NOMO-1 treated with dmso at 0.1 percent for 144 hours (cell line): ENCODE measurements at regions not wholly inside any gene's neighbourhood (a gene's known extent, or its start where the extent isn't known, plus 50 kb on each side); places are given as distances from the start of the nearest gene placed in this dataset.
"Not testable (repeated sequence)": the region's sequence is repeated elsewhere in the genome, so short reads cannot be mapped to it uniquely, and the experiment has no call there.

Experiments
- DNase-seq: peaks from one replicate; lab custom pipeline; 2025; ENCODE audit not compliant: unreplicated experiment; lab: John Stamatoyannopoulos, UW

DNA sequence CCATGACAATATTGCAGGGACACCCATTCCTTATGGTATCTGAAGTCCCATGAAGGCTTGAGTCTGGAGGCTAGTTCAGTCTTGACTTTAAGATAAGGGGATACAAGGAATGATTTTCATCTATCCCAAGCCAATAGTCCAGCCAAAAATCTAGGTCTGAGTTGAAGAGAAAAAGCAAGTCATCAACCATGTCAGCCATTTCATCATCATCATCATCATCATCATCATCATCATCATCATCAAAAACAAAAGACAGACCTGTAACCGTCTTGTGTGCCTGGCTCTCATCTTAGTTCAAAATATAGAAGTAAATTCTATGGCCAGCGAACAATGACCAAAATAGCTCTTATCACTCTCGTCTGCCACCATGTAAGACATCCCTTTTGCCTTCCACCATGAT is 59.5 kb upstream of the FAM90A26 start:
- not testable (repeated sequence) for DNase-seq

DNA sequence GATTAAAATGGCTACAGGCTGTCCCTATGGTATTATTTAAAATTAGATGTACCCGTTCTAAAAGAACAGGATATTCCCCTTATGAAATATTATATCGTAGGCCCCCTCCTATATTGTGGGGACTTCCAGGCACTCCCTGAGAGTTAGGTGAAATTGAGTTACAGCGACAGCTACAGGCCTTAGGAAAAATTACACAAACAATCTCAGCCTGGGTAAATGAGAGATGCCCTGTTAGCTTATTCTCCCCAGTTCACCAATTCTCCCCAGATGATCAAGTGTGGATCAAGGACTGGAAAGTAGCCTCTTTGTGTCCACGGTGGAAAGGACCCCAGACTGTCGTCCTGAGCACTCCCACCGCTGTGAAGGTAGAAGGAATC is 67.1 kb upstream of the FAM90A26 start:
- DNase-seq: not testable (repeated sequence)

DNA sequence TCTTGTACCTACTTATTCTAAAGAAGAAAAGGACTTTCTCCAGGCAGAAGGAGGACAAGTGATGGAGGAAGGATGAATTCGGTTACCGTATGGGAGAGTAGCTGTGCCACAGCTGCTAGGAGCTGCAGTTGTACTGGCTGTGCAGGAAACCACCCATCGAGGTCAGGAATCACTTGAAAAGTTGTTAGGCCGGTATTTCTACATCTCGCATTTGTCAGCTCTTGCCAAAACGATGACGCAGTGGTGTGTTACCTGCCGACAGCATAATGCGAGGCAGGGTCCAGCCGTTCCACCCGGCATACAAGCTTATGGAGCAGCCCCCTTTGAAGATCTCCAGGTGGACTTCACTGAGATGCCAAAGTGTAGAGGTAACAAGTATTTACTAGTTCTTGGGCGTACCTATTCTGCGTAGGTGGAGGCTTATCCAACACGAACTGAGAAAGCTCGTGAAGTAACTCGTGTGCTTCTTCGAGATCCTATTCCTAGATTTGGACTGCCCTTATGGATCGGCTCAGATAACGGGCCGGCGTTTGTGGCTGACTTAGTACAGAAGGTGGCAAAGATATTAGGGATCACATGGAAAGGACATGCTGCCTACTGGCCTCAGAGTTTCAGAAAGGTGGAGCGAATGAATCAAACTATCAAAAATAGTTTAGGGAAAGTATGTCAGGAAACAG is 67.6 kb upstream of the FAM90A26 start:
- DNase-seq: not testable (repeated sequence)

DNA sequence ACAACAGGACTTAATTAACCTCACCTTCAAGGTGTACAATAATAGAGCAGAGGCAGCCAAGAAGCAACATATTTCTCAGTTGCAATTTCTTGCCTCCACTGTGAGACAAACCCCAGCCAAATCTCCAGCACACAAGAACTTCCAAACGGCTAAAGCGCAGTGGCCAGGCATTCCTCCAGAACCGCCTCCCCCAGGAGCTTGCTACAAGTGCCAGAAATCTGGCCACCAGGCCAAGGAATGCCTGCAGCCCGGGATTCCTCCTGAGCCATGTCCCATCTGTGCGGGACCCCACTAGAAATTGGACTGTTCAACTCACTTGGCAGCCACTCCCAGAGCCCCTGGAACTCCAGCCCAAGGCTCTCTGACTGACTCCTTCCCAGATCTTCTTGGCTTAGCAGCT is 73.9 kb upstream of the FAM90A26 start:
- DNase-seq: not testable (repeated sequence)

DNA sequence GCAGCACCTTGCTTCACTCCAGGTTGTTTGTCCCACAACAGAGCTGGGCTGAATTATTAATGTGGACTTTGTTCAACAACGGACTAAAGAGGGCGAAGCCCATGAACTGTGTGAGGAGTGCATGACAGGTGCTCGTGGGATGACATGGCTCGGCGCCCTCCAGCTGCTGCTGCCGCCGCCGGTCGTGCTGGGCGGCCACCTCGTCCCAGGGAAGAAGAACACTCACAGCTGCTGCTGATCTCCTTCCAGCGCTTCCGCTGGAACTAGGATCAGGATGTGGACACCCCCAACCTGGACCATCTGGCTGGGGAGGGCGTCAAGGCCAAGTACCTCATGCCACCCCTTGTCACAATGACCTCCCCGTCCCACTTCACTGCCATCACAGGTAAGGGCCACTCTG is 91.4 kb upstream of the FAM90A26 start:
- not testable (repeated sequence) for DNase-seq

DNA sequence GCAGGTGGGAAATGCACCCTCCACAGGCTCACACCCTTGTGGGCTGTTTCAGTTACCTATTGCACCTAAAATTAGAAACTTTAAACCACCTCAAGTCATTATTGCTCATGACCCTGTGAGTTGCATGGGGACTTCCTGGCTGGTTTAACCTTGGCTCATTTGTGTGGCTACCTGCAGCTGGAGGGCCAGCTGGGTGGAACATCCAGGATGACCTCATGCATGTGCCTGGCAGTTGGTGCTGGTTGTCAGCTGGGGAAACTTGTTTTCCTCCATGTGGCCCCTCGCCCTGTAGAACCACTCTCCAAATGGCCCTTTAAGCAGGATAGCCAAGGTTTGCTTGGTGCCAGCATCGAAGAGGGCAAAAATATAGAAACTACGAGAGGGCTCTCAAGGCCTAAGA is 93.2 kb upstream of the FAM90A26 start:
- not testable (repeated sequence) for DNase-seq

DNA sequence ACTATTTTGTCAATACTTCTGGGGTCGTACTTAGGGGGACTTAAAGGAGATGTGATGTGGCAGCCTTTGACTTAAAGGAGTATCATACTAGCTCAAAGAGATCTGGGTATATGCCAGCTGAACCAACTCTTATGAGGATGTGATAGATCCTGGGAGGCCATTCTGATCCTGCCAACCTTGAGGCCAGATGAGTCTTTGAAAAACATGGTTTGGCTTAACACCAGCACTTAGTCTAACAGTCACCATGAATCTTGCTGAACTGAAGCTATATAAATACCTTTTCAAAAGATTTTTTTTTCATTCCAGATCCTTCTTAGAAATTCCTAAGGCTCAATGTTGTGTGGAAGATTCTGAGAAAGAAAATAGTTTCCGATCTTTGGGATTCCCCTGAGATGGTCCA is 93.7 kb upstream of the FAM90A26 start:
- DNase-seq: not testable (repeated sequence)

DNA sequence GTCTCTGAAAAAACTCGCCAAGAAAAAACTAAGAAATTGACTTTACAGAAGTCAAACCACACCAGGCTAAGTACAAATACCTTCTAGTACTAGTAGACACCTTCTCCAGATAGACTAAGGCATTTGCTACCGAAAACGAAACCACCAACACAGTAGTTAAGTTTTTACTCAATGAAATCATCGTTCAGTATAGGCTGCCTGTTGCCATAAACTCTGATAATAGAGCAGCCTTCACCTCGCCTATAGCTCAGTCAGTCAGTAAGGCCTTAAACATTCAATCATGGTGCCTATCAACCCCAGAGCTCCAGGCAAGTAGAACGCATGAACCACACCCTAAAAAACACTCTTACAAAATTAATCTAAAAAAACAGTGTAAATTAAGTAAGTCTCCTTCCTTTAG is 96.8 kb upstream of the FAM90A26 start:
- DNase-seq: not testable (repeated sequence)

DNA sequence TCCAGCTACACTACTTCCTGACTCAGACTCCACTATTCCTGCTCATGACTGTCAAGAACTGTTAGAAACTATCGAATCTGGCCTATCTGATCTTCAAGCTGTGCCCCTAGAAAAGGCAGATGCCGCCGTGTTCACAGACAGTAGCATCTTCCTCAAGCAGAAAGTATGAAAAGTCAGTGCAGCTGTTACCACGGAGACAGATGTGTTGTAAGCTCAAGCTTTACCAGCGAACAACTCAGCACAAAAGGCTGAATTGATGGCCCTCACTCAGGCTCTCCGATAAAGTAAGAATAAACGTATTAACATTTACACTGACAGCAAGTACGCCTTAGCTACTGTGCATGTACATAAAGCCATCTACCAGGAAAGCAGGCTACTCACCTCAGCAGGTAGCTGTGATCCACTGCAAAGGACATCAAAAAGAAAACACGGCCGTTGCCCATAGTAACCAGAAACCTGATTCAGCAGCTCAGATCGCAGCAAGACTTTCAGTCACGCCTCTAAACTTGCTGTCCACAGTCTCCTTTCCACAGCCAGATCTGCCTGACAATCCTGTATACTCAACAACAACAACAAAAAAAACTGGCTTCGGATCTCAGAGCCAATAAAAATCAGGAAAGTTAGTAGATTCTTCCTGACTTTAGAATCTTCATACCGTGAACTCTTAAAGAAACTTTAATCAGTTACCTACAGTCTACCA is 97.5 kb upstream of the FAM90A26 start:
- not testable (repeated sequence) for DNase-seq

DNA sequence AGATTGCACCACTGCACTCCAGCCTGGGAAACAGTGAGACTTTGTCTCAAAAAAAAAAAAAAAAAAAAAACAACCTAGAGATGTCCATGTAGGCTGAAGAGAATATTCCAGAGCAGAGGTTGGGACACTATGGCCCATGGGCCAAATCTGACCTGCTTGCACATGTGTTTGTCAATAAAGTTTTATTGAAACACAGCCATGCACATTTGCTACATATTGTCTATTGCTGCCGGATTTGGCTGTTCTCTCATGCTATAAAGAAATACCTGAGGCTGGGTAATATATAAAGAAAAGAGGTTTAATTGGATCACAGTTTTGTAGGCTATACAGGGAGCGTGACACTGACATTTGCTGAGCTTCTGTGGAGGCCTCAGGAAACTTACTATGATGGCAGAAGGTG is 102.3 kb upstream of the FAM90A26 start:
- DNase-seq: not testable (repeated sequence)

DNA sequence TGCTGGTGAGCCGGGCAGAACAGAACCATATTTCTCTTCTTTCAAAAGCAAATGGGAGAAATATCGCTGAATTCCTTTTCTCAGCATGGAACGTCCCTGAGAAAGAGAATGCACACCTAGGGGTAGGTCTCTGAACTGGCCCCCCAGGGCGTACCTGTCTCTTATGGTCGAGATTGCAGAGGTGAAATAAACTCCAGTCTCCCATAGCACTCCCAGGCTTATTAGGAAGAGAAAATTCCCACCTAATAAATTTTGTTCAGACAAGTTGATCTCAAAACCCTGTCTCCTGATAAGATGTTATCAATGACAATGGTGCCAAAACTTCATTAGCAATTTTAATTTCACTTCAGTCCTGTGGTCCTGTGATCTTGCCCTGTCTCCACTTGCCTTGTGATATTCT is 106.6 kb upstream of the FAM90A26 start:
- DNase-seq: not testable (repeated sequence)

DNA sequence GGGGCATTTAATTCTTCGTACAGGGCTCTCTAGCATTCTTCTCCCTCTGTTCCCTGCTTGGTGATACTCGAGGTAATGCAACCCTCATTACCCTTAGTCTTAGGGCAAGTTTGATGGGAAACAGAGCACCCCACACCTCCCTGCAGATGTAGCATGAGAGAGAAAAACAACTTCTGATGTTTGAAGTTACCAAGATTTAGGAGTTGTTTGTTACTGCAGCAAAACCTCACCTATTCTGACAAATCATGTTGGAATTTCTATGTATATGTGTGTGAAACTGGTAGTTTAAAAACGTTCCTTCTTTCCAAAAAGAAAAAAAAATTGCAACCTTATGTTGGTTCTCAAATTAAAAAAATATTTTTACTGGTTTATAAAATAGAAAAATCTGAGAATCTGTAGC is 145.3 kb upstream of the FAM90A26 start:
- DNase-seq: not testable (repeated sequence)

DNA sequence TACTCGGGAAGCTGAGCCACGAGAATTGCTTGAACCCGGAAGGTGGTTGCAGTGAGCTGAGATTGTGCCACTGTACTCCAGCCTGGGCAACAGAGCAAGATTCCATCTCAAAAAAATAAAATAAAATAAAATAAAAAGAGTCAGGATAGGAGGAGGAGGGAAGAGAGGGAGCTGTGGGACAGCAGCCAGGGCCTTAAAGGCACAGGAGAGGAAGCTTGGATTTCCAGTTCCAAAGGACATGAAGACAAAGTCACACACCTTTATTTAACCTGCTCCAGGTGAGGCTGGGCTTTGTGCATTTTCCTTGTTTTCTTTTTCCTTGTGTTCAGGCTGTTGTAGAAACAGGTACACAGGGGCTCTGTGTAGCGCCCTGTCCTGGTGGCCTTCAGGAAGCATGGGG is 138.2 kb upstream of the HMX1 start:
- DNase-seq: not testable (repeated sequence)

DNA sequence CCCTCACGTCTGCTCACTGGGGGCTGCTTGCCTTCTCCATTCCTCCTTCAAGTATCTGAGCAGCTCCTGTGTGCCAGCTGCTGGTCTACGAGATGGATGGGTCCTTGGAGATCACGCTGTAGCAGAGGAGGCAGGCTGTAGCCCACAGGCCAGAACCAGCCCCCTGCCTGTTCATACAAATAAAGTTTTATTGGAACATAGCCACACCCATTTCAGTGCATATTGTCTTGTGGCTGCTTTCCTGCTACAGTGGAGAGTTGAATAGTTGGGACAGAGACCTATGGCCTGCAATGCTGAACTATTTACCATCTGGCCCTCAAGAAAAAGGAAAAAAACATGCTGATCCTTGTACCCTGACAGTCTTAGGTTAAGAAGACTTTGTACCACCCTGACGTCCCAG is 136.8 kb upstream of the HMX1 start:
- not testable (repeated sequence) for DNase-seq

DNA sequence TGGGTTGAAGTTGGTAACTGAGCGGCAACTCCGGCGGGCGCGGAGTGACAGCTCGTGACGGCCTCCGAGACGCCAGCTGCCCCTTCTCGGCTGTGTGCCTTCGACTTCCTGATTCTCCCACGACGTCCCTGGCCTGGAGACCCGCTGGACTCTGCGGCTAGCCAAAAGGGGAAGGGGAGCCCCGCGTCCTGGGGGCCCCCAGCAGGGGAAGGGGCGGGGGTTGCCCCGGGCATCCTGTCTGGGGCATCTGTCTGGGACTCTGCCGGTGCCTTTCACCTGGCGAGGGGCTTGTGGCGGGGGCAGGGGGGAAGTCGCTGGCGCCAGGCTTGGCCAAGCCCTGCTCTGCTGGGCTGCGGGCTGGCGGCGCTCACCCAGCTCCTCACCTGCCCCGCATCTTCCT is 129.5 kb upstream of the HMX1 start:
- not testable (repeated sequence) for DNase-seq

DNA sequence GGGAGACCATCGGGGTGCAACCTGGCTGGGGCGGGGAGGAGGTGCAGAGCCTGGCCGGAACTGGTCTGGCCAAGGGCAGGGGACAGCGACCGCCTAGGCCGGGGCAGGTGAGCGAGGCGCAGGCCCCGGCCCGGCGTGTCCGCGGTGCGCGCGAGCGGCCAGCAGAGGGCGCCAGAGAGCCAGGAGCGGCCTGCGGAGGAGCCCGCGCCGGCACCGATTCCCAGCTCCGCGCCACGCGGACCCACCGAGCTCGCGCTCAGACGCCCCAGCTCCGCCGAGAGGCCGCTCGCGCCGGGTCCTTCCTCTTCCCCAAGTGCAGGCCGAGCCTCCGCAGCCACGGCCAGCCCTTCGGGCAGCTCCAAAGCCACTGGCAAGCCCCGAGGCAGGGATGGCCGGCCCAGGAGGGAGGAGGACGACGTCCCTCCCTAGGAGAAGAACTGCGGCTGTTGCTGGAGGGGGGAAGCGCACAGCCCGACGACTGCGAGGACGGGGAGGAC is 128.9 kb upstream of the HMX1 start:
- peak; percentile 16 for DNase-seq

DNA sequence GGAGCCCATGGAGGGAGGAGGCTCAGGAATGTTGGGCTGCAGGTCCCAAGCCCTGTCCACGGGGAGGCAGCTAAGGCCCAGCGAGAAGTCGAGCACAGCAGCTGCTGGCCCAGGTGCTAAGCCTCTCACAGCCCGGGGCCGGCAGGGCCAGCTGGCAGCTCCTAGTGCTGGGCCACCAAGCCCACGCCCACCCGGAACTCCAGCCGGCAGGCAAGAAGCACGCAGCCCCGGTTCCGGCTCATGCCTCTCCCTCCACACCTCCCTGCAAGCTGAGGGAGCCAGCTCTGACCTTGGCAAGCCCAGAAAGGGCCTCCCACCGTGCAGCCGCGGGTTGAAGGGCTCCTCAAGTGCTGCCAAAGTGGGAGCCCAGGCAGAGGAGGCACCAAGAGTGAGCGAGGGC is 121.3 kb upstream of the HMX1 start:
- DNase-seq: not testable (repeated sequence)

DNA sequence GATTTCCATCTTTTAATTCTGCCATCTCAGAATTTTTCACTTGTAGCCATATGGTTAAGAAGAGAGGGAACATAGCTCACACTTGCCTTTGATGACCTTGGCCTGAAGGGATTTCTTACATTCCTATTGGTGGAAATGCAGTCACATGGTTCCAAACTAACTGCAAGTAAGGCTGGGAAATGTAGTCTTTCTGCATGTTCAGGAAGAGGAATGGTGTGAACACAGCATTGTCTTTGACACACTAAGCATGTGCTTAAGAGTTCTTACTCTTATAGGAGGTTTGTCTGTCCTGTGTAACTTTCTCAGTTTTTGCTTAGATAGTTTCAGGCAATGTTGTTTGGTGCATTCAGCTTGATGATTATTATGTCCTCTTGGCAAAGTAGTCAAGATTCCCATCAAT is 119.8 kb upstream of the HMX1 start:
- not testable (repeated sequence) for DNase-seq

DNA sequence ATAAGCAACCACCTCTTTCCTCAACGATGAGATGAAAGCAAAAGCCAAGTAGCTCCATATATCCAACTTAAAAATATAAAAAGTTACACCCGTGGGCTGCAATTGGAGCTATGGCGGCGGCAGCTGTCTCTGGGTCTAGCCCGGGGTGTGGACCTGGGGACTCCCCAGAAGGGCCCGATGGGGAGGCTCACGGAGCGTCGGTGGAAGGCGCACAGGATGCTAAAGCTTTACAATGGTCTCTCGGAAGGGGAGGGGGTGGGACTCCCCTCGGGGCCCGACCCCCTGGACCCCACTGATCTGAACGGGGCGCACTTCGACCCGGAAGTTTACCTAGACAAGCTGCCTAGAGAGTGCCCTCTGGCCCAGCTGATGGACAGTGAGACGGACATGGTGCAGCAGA is 118.7 kb upstream of the HMX1 start:
- not testable (repeated sequence) for DNase-seq

DNA sequence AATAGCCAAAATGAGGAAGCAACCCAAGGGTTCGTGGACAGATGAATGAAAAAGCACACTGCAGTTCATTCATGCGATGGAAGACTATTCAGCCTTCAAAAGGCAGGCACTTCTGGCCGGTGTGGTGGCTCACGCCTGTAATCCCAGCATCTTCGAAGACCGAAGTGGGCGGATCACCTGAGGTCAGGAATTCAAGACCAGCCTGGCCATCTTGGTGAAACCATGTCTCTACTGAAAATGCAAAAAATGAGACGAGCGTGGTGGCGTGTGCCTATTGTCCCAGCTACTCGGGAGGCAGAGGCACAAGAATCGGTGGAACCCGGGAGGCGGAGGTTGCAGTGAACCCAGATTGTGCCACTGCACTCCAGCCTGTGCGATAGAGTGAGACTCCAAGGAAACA is 114.1 kb upstream of the HMX1 start:
- not testable (repeated sequence) for DNase-seq

DNA sequence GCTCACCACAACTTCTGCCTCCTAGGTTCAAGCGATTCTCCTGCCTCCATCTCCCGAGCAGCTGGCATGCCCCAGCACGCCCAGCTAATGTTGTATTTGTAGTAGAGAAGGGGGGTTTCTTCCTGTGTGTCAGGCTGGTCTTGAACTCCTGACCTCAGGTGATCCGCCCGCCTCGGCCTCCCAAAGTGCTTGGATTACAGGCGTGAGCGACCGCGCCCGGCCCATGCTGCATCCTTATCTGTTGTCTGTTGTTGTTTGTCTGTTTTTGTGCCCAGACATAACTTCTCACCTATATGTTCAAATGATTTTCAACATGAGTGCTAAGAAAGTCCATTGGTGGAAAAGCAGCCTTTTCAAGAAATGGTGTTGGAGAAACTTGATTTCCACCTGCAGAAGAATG is 113.0 kb upstream of the HMX1 start:
- not testable (repeated sequence) for DNase-seq

DNA sequence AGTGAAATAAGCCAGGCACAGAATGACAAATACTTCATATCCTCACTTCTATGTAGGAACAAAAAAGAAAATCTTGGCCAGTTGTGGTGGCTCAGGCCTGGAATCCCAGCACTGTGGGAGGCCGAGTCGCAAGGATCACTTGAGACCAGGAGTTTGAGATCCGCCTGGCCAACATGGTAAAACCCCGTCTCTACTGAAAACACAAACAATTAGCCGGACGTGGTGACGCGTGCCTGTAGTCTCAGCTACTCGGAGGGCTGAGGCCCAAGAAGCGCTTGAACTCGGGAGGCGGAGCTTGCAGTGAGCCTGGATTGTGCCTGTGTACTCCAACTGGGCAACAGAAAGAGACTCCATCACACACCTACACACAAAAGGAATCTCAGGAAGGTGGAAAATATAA is 112.3 kb upstream of the HMX1 start:
- not testable (repeated sequence) for DNase-seq
